Tibial nerve (tissue), 4 donors: ENCODE measurements at regions not wholly inside any gene's neighbourhood (a gene's known extent, or its start where the extent isn't known, plus 50 kb on each side); places are given as distances from the start of the nearest gene placed in this dataset.

Source experiments
- DNase-seq, 2 donors: peaks; one replicate each; pipeline ENCODE4 v3.0.0-alpha.2; 2019; ENCODE audit warnings: low spot score in 2 of 2
- H3K27ac ChIP-seq, 4 donors: fragments of 200-600 bp; sonication (generic) in 3 of 4; one replicate each; pipeline ENCODE4 v1.5.1; 2017 to 2019; ENCODE audit warnings: mild to moderate bottlenecking in 1 of 4
- H3K27me3 ChIP-seq, 2 donors: fragments of 200-600 bp; sonication (generic) in 1 of 2; one replicate each; pipeline versions ENCODE4 v1.5.1 to v1.6.0; 2017 to 2019
- H3K36me3 ChIP-seq, 3 donors: fragments of 200-600 bp; sonication (generic); one replicate each; pipeline ENCODE4 v1.5.1; 2018 to 2019
- H3K4me1 ChIP-seq, 4 donors: fragments of 200-600 bp; sonication (generic) in 3 of 4; one replicate each; pipeline ENCODE4 v1.5.1; 2017 to 2019
- H3K4me3 ChIP-seq, 4 donors: fragments of 200-600 bp; sonication (generic) in 3 of 4; one replicate each; pipeline ENCODE4 v1.5.1; 2017 to 2019; ENCODE audit warnings: mild to moderate bottlenecking in 1 of 4, moderate library complexity in 1 of 4
- H3K9me3 ChIP-seq, 4 donors: fragments of 200-600 bp; sonication (generic) in 3 of 4; one replicate each; pipeline ENCODE4 v1.5.1; 2017 to 2019
- EP300 ChIP-seq, 2 donors: sonication (generic); formaldehyde crosslinking; IDR thresholded peaks; one replicate each; pipeline ENCODE4 v1.6.1; 2017; ENCODE audit warnings: antibody characterized with exemption in 2 of 2, mild to moderate bottlenecking in 1 of 2
- POLR2A ChIP-seq, 2 donors: fragments of 450-650 bp; IDR thresholded peaks; one replicate each; pipeline ENCODE4 v1.6.1; 2017; ENCODE audit warnings: antibody characterized with exemption in 2 of 2, mild to moderate bottlenecking in 2 of 2, moderate library complexity in 2 of 2
- WGBS, 2 donors: methylation state at CpG; one replicate each; pipeline ENCODE4 v1.1.5; 2018; 5-methylcytosine and 5-hydroxymethylcytosine counted together
- TF ChIP-seq, protein P1 (sequence below), 5 experiments: fragments of 200-600 bp in 3 of 5; fragments of 450-650 bp in 2 of 5; sonication (generic) in 3 of 5; IDR thresholded peaks; one replicate each; pipeline ENCODE4 v1.5.1; 2016 to 2019; ENCODE audit warnings: antibody characterized with exemption in 5 of 5, mild to moderate bottlenecking in 3 of 5, moderate library complexity in 2 of 5

DNA sequence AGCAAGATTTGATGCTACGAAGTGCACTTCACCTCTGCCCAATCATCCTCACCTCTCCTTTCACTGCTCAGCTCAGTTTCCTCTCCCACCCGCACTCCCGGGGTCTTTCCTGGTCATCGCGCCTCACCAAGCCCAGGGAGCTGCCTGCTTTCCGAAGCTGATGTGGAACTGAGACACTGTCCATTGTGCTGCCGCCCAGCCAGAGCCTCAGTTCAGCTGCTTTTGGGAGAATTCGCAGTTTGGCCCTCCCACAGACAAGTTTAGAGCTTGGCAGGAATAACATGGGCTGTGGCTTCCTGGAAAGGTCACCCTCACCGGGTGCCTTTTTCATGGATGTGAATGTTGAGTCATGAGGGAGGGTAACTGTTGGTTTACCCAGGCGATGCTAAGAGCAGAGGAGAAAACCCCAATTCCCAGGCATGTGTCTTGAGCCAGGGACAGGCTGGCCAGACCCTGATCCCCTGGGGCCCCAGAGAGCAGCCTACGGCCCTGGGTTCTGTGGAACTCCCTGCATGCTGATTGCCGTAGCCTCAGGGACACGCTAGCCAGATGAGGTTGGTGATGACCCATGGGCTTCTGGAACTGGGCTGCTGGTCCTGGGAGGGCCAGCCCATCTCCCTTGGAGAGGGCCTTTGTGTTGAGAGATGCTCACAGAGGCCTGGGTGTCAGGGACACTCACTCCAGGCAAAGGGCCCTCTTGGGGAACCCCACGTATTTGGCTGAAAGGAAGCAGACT is 1687.5 kb downstream of the TP53TG3F start:
- no peak overlapping the region for H3K27ac ChIP-seq
- H3K4me1 ChIP-seq, result no peaks in the 10 kb centered on the region
- H3K36me3 ChIP-seq, result no peaks in the 10 kb centered on the region
- no peak for DNase-seq
- H3K27me3 ChIP-seq, result no peaks in the 10 kb centered on the region
- WGBS, 2 donors, result 80 to 85% methylated on average over 13 to 14 of the region's 14 CpGs
- TF ChIP-seq EP300 (IDR thresholded peaks at IDR 0.05), result no peak
- no peak overlapping the region for H3K4me3 ChIP-seq
- H3K9me3 ChIP-seq, result peaks cover 0 to 83% (median 0%) of the 10 kb centered on the region in 4 donors

DNA sequence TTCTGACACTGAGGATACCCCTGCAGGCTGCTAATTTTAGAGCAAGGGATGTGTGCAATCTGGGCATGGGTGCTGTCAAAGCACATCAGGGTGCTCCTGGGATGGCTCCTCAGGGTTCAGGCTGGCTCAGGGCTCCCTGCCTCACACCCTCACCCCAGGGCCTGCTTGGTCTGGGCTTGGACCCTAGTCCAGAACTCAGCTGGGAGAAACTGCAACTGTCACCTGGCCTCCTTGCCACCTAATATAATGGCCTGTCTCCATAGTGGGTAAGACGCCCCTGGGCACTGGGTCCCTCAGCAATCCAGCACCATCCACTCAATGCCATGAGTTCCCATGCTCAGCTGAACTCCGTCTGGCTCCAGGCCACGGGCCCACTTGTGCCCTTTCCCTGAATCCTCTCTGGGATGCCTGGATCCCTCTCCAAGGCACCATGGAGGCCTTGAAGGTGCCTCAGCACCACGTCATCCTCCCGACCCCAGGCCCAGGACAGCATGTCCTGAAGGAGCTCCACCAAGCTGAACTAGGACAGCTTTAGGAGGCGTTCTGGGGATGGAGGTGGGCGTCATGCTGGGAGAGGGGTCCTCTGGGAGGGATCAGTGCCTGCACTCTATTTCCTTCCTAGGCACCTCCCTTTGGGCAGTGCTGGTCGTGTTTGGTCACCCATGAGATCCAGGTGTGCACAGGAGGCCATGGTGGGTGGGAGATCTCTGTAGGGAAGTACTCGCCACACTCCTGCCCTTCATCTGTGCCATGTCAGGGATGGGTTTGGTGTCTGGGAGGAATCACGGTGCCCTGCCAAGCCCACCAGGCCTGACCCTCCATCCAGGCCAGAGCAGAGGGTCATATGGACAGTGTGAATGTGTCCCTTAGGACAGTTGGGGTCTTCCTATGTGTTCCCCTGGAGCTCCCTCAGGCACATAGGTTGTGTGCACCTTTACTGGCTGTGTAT is 1688.4 kb downstream of the TP53TG3F start:
- TF ChIP-seq, protein P1, sequence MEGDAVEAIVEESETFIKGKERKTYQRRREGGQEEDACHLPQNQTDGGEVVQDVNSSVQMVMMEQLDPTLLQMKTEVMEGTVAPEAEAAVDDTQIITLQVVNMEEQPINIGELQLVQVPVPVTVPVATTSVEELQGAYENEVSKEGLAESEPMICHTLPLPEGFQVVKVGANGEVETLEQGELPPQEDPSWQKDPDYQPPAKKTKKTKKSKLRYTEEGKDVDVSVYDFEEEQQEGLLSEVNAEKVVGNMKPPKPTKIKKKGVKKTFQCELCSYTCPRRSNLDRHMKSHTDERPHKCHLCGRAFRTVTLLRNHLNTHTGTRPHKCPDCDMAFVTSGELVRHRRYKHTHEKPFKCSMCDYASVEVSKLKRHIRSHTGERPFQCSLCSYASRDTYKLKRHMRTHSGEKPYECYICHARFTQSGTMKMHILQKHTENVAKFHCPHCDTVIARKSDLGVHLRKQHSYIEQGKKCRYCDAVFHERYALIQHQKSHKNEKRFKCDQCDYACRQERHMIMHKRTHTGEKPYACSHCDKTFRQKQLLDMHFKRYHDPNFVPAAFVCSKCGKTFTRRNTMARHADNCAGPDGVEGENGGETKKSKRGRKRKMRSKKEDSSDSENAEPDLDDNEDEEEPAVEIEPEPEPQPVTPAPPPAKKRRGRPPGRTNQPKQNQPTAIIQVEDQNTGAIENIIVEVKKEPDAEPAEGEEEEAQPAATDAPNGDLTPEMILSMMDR (IDR thresholded peaks at IDR 0.05), result no peak
- TF ChIP-seq POLR2A (IDR thresholded peaks at IDR 0.05), result no peak
- TF ChIP-seq EP300 (IDR thresholded peaks at IDR 0.05), result no peak
- DNase-seq, result no peak
- no peak overlapping the region for H3K27ac ChIP-seq
- no peak overlapping the region for H3K4me3 ChIP-seq
- H3K36me3 ChIP-seq, result no peaks in the 10 kb centered on the region
- 61 to 63% methylated on average over 10 of the region's 10 CpGs for WGBS, 2 donors
- H3K27me3 ChIP-seq, result no peaks in the 10 kb centered on the region
- peaks cover 0 to 81% (median 0%) of the 10 kb centered on the region in 4 donors for H3K9me3 ChIP-seq
- H3K4me1 ChIP-seq, result no peaks in the 10 kb centered on the region

DNA sequence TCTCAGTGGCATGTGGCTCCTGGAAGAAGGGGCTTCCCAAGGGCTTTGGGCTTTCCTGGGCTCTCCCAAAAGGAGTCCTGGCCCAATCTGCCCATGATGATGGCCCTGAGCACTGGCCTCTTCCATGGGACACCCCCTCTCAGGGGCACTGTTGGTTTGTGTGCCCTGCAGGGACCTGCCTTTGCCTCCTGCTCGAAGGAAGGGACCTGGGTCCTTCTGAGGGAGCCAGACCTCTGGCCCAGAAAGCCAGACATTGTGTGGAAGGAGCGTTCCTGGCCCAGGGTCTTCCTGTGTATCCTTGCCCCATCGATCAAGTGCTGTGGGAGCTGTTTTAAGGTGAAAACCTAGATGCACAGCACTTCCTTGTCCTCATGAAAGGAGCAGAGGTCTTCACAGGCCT is 1689.3 kb downstream of the TP53TG3F start:
- no peak for DNase-seq
- Histone ChIP-seq H3K4me3 (no peak overlapping the region), H3K9me3 (peaks cover 0 to 77% (median 0%) of the 10 kb centered on the region in 4 donors), H3K27ac (no peak overlapping the region), H3K4me1 (no peaks in the 10 kb centered on the region), H3K36me3 (no peaks in the 10 kb centered on the region), H3K27me3 (no peaks in the 10 kb centered on the region)
- TF ChIP-seq POLR2A (IDR thresholded peaks at IDR 0.05) (no peak), EP300 (IDR thresholded peaks at IDR 0.05) (no peak)
- TF ChIP-seq, protein P1 (IDR thresholded peaks at IDR 0.05), result no peak
- WGBS, 2 donors, result 53 to 59% methylated on average over 3 of the region's 3 CpGs

DNA sequence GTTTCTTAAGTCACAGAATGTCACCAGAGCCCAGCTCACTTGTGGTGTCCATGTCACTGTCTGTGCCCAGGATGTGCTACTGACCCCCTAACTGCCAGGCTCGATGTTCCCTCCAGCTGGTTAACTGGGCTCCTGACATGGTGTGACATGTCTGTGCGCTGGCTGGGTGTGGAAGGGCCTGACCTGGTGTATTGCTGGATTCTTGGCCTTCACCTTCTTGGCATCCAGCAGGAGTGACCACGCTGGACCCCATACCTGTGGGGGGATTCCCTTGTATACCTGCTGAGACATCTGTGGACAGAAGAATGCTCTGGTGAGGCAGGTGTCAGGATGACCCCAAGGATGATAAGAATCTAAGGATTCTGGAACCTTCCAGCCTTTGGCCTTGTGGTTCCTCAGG is 1690.1 kb downstream of the TP53TG3F start:
- 61 to 63% methylated on average over 3 of the region's 3 CpGs for WGBS, 2 donors
- Histone ChIP-seq H3K27me3 (no peaks in the 10 kb centered on the region), H3K4me3 (no peak overlapping the region), H3K27ac (no peak overlapping the region), H3K36me3 (no peaks in the 10 kb centered on the region), H3K9me3 (peaks cover 0 to 69% (median 0%) of the 10 kb centered on the region in 4 donors), H3K4me1 (no peaks in the 10 kb centered on the region)
- TF ChIP-seq, protein P1 (IDR thresholded peaks at IDR 0.05), result no peak
- TF ChIP-seq EP300 (IDR thresholded peaks at IDR 0.05), result no peak
- no peak for TF ChIP-seq POLR2A (IDR thresholded peaks at IDR 0.05)
- no peak for DNase-seq

DNA sequence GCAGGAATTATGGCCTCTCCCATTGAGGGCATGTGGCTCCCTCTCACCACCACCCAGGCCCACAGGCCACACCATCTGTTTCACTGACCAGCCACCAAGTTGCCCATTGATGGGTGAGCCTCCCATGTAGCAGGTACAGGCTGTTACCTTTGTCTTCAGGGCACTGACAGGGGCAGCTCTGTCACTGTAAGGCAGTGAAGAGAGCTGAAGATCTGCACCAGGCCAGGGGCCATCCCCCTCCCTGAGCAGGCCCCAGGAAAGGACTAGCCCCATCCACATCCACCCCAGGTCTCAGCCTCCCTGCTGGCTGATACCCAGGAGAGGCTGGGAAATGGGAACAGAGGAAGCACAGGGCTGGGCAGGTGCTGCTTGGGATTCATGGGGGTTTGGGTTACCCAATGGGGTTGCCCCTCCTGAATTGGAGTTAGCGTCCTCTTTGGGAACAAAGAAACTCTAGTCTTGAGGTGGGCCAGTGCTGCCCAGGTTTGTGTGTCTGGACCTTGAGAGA is 1691.4 kb downstream of the TP53TG3F start:
- 90 to 91% methylated on average over 1 of the region's 1 CpG for WGBS, 2 donors
- Histone ChIP-seq H3K4me3 (no peak overlapping the region), H3K4me1 (no peaks in the 10 kb centered on the region), H3K27me3 (no peaks in the 10 kb centered on the region), H3K27ac (no peak overlapping the region), H3K36me3 (no peaks in the 10 kb centered on the region), H3K9me3 (peaks cover 0 to 61% (median 0%) of the 10 kb centered on the region in 4 donors)
- TF ChIP-seq POLR2A (IDR thresholded peaks at IDR 0.05), result no peak
- TF ChIP-seq, protein P1 (IDR thresholded peaks at IDR 0.05), result no peak
- TF ChIP-seq EP300 (IDR thresholded peaks at IDR 0.05), result no peak
- no peak for DNase-seq
